ENCODE measurements at regions not wholly inside any gene's neighbourhood (a gene's known extent, or its start where the extent isn't known, plus 50 kb on each side); places are given as distances from the start of the nearest gene placed in this dataset.
A peak's percentile ranks its signal among the peaks of the same experiment; 100 is the strongest.

- peak overlapping the region; percentile 34 for H3K27ac ChIP-seq (ENCODE audit: poor library complexity, severe bottlenecking)
- H3K4me1 ChIP-seq (ENCODE audit: insufficient read depth, poor library complexity, severe bottlenecking) = peaks cover 12% of the 10 kb centered on the region
- DNase-seq (ENCODE audit: low spot score) (no peak), ATAC-seq (ENCODE audit: low read depth) (no peak)
- TF ChIP-seq, protein P1, sequence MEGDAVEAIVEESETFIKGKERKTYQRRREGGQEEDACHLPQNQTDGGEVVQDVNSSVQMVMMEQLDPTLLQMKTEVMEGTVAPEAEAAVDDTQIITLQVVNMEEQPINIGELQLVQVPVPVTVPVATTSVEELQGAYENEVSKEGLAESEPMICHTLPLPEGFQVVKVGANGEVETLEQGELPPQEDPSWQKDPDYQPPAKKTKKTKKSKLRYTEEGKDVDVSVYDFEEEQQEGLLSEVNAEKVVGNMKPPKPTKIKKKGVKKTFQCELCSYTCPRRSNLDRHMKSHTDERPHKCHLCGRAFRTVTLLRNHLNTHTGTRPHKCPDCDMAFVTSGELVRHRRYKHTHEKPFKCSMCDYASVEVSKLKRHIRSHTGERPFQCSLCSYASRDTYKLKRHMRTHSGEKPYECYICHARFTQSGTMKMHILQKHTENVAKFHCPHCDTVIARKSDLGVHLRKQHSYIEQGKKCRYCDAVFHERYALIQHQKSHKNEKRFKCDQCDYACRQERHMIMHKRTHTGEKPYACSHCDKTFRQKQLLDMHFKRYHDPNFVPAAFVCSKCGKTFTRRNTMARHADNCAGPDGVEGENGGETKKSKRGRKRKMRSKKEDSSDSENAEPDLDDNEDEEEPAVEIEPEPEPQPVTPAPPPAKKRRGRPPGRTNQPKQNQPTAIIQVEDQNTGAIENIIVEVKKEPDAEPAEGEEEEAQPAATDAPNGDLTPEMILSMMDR (IDR thresholded peaks at IDR 0.05; ENCODE audit: poor library complexity, severe bottlenecking) = no peak
- no peaks in the 10 kb centered on the region for H3K36me3 ChIP-seq (ENCODE audit: low read depth)
- no peaks in the 10 kb centered on the region for H3K9me3 ChIP-seq (ENCODE audit: severe bottlenecking)
- no peaks in the 10 kb centered on the region for H3K27me3 ChIP-seq (ENCODE audit: insufficient read depth, poor library complexity, severe bottlenecking)
- no peak overlapping the region for H3K4me3 ChIP-seq (ENCODE audit: severe bottlenecking)
Observed at GRCh38 chr9:87211669-87212068, 264.4 kb upstream of the GAS1 start.

DNA sequence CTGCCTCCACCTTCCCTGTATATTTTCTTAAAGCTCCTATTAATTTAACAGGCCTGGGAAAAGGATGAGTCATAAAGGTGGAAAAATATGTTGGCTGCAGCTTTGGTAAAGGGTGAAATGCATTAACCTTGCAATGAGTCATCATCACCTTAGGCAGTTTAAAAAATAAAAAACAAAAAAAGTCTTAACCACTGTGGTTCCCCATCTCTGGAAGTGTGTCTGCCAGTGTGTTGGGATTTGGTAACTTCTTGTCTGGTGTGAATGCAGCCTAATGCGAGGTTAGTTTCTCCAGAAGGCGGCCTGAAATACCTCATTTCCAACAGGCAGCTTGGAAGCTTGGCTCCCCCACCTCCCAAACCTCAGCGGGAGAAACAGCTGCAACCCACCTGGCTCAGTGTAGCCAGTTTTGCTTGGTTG lies 265.3 kb upstream of the GAS1 start:
- Histone ChIP-seq H3K27me3 (ENCODE audit: insufficient read depth, poor library complexity, severe bottlenecking) (no peaks in the 10 kb centered on the region), H3K4me3 (ENCODE audit: severe bottlenecking) (no peak overlapping the region), H3K36me3 (ENCODE audit: low read depth) (no peaks in the 10 kb centered on the region), H3K27ac (ENCODE audit: poor library complexity, severe bottlenecking) (peak overlapping the region; percentile 34), H3K4me1 (ENCODE audit: insufficient read depth, poor library complexity, severe bottlenecking) (peaks cover 12% of the 10 kb centered on the region), H3K9me3 (ENCODE audit: severe bottlenecking) (no peaks in the 10 kb centered on the region)
- ATAC-seq (ENCODE audit: low read depth) (peak; percentile 94), DNase-seq (ENCODE audit: low spot score) (no peak)
- TF ChIP-seq, protein P1 (IDR thresholded peaks at IDR 0.05; ENCODE audit: poor library complexity, severe bottlenecking) = no peak

DNA sequence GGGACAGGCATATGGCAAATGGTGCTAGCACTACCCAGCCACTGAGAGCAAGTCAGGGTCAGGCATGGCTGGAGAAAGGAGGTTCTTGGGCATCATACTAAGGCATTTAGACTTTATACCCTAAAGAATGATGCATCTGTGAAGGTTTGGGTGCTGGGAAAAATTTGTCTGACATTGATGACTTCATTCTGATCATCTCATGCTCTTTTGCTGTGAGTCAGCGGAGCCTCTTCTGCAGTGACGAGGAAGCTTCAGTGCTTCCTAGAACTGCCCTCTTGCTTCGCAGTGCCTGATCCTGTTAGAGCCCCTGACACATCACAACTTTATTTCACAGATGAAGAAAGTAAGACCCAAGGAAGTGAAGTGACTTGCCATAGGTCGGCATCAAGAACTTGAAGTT lies 266.6 kb upstream of the GAS1 start:
- Histone ChIP-seq H3K27ac (ENCODE audit: poor library complexity, severe bottlenecking) (no peak overlapping the region), H3K36me3 (ENCODE audit: low read depth) (no peaks in the 10 kb centered on the region), H3K4me3 (ENCODE audit: severe bottlenecking) (no peak overlapping the region), H3K9me3 (ENCODE audit: severe bottlenecking) (no peaks in the 10 kb centered on the region), H3K27me3 (ENCODE audit: insufficient read depth, poor library complexity, severe bottlenecking) (no peaks in the 10 kb centered on the region), H3K4me1 (ENCODE audit: insufficient read depth, poor library complexity, severe bottlenecking) (peaks cover 12% of the 10 kb centered on the region)
- DNase-seq (ENCODE audit: low spot score) = no peak
- TF ChIP-seq, protein P1 (IDR thresholded peaks at IDR 0.05; ENCODE audit: poor library complexity, severe bottlenecking) = no peak
- no peak for ATAC-seq (ENCODE audit: low read depth)

DNA sequence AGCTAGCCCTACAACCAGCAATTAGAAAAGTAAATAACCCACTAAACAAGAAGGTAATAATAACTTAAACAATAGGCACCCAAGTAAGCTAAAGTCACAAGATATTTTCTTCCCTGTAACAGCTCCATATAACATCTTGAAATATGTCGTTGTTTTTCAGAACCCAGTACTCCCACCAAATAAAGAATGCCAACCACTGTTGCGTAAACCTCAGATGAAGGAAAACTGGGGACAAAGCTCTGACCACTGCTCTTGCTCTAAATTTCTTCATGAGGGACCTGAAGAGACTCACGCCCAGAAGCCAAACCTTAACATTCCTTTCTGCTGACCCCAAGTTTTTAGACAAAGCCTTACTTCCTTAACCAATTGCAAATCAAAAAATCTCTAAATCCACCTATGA lies 267.7 kb upstream of the GAS1 start:
- Histone ChIP-seq H3K9me3 (ENCODE audit: severe bottlenecking) (no peaks in the 10 kb centered on the region), H3K27ac (ENCODE audit: poor library complexity, severe bottlenecking) (no peak overlapping the region), H3K27me3 (ENCODE audit: insufficient read depth, poor library complexity, severe bottlenecking) (no peaks in the 10 kb centered on the region), H3K36me3 (ENCODE audit: low read depth) (no peaks in the 10 kb centered on the region), H3K4me3 (ENCODE audit: severe bottlenecking) (no peak overlapping the region), H3K4me1 (ENCODE audit: insufficient read depth, poor library complexity, severe bottlenecking) (peaks cover 12% of the 10 kb centered on the region)
- TF ChIP-seq, protein P1 (IDR thresholded peaks at IDR 0.05; ENCODE audit: poor library complexity, severe bottlenecking) = no peak
- DNase-seq (ENCODE audit: low spot score) (no peak), ATAC-seq (ENCODE audit: low read depth) (no peak)

DNA sequence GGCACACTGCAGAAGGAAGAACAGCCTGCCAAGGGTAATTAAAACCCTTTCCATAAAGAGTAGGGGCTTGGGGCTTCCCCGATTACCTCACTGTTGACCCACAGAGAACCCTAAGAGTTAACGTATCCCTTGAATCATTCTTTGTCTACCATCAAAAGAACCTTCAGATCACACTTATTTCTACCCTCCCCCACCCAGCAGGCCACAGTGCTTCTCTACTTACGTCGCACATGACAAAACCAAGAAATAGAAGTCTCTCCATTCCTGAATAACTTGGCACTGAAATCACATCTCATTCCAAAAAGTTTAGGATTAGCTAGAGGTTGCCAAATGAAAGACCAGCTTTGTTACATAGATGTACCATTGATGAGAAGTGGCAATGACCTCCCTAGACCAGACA lies 268.7 kb upstream of the GAS1 start:
- ATAC-seq (ENCODE audit: low read depth) = no peak
- TF ChIP-seq, protein P1 (IDR thresholded peaks at IDR 0.05; ENCODE audit: poor library complexity, severe bottlenecking) = no peak
- H3K27ac ChIP-seq (ENCODE audit: poor library complexity, severe bottlenecking) = no peak overlapping the region
- no peaks in the 10 kb centered on the region for H3K9me3 ChIP-seq (ENCODE audit: severe bottlenecking)
- DNase-seq (ENCODE audit: low spot score) = no peak
- no peak overlapping the region for H3K4me3 ChIP-seq (ENCODE audit: severe bottlenecking)
- H3K36me3 ChIP-seq (ENCODE audit: low read depth) = no peaks in the 10 kb centered on the region
- no peaks in the 10 kb centered on the region for H3K27me3 ChIP-seq (ENCODE audit: insufficient read depth, poor library complexity, severe bottlenecking)
- H3K4me1 ChIP-seq (ENCODE audit: insufficient read depth, poor library complexity, severe bottlenecking) = peaks cover 12% of the 10 kb centered on the region

All from RWPE2 (cell line).